Neural progenitor cell (in vitro differentiated cells): ENCODE measurements at regions not wholly inside any gene's neighbourhood (a gene's known extent, or its start where the extent isn't known, plus 50 kb on each side); places are given as distances from the start of the nearest gene placed in this dataset.

ENCODE experiments used
- CTCF ChIP-seq: fragments of 200-600 bp; sonication (generic); IDR thresholded peaks from 2 replicates; pipeline ENCODE4 v1.5.1; 2017; ENCODE audit warnings: antibody characterized with exemption, mild to moderate bottlenecking
- EZH2 ChIP-seq: fragments of 200-600 bp; sonication (generic); IDR thresholded peaks from 2 replicates; pipeline ENCODE4 v1.6.1; 2017; ENCODE audit warnings: antibody characterized with exemption, mild to moderate bottlenecking, moderate library complexity

- TF ChIP-seq CTCF (no peak), EZH2 (no peak)
These were observed 57.2 kb upstream of the ARHGAP32 start for GRCh38 chr11:129249351-129249750.
